Osteocyte (in vitro differentiated cells): ENCODE measurements at regions not wholly inside any gene's neighbourhood (a gene's known extent, or its start where the extent isn't known, plus 50 kb on each side); places are given as distances from the start of the nearest gene placed in this dataset.

ENCODE experiments used
- DNase-seq: peaks from one replicate; pipeline ENCODE4 v3.0.0; 2021; ENCODE audit warnings: mixed read lengths; ENCODE audit not compliant: unreplicated experiment; ENCODE audit errors: extremely low spot score
- H3K27ac Mint-ChIP-seq: one replicate; pipeline ENCODE4 v1.8.0; 2021; ENCODE audit warnings: mild to moderate bottlenecking, mixed read lengths; ENCODE audit not compliant: unreplicated experiment
- H3K27me3 Mint-ChIP-seq: one replicate; pipeline ENCODE4 v1.8.0; 2021; ENCODE audit warnings: mixed read lengths; ENCODE audit not compliant: unreplicated experiment
- H3K36me3 Mint-ChIP-seq: one replicate; pipeline ENCODE4 v1.8.0; 2021; ENCODE audit warnings: mixed read lengths; ENCODE audit not compliant: unreplicated experiment
- H3K4me1 Mint-ChIP-seq: one replicate; pipeline ENCODE4 v1.8.0; 2021; ENCODE audit warnings: mixed read lengths; ENCODE audit not compliant: unreplicated experiment
- H3K4me3 Mint-ChIP-seq: one replicate; pipeline ENCODE4 v1.8.0; 2021; ENCODE audit warnings: mild to moderate bottlenecking, moderate library complexity, mixed read lengths; ENCODE audit not compliant: unreplicated experiment
- H3K9me3 Mint-ChIP-seq: one replicate; pipeline ENCODE4 v1.8.0; 2021; ENCODE audit warnings: mixed read lengths; ENCODE audit not compliant: unreplicated experiment
- CTCF ChIP-seq: fragments of 200-600 bp; sonication (generic); IDR thresholded peaks from 2 replicates; pipeline ENCODE4 v1.5.0; 2021; ENCODE audit warnings: antibody characterized with exemption, mild to moderate bottlenecking, moderate library complexity

GRCh38 chr5:155434681-155435080, 421.1 kb downstream of the KIF4B start:
- H3K27ac Mint-ChIP-seq: no peak overlapping the region
- no peak for DNase-seq
- H3K4me3 Mint-ChIP-seq: no peak overlapping the region
- peaks cover 13% of the 10 kb centered on the region for H3K9me3 Mint-ChIP-seq
- no peak for TF ChIP-seq CTCF
- H3K4me1 Mint-ChIP-seq: no peaks in the 10 kb centered on the region
- no peaks in the 10 kb centered on the region for H3K27me3 Mint-ChIP-seq
- no peaks in the 10 kb centered on the region for H3K36me3 Mint-ChIP-seq

- Mint-ChIP-seq H3K27me3 (no peaks in the 10 kb centered on the region), H3K36me3 (no peaks in the 10 kb centered on the region), H3K4me3 (no peak overlapping the region), H3K27ac (no peak overlapping the region), H3K4me1 (no peaks in the 10 kb centered on the region), H3K9me3 (peaks cover 10% of the 10 kb centered on the region)
- no peak for DNase-seq
- no peak for TF ChIP-seq CTCF
Measured at GRCh38 chr5:155441849-155442248, 428.3 kb downstream of the KIF4B start.

- peaks cover 29% of the 10 kb centered on the region for H3K9me3 Mint-ChIP-seq
- DNase-seq: no peak
- no peak overlapping the region for H3K4me3 Mint-ChIP-seq
- H3K27ac Mint-ChIP-seq: no peak overlapping the region
- no peaks in the 10 kb centered on the region for H3K36me3 Mint-ChIP-seq
- TF ChIP-seq CTCF: no peak
- no peaks in the 10 kb centered on the region for H3K4me1 Mint-ChIP-seq
- no peaks in the 10 kb centered on the region for H3K27me3 Mint-ChIP-seq
Measured at GRCh38 chr5:155451106-155451505, 437.6 kb downstream of the KIF4B start.

- Mint-ChIP-seq H3K27ac (no peak overlapping the region), H3K4me1 (no peaks in the 10 kb centered on the region), H3K9me3 (peaks cover 18% of the 10 kb centered on the region), H3K4me3 (no peak overlapping the region), H3K27me3 (no peaks in the 10 kb centered on the region), H3K36me3 (no peaks in the 10 kb centered on the region)
- TF ChIP-seq CTCF: no peak
- DNase-seq: no peak
Measured at GRCh38 chr5:155455791-155456514, 442.4 kb downstream of the KIF4B start.

- H3K27ac Mint-ChIP-seq: no peak overlapping the region
- no peaks in the 10 kb centered on the region for H3K36me3 Mint-ChIP-seq
- H3K27me3 Mint-ChIP-seq: no peaks in the 10 kb centered on the region
- no peak for TF ChIP-seq CTCF
- H3K4me3 Mint-ChIP-seq: no peak overlapping the region
- DNase-seq: no peak
- H3K4me1 Mint-ChIP-seq: no peaks in the 10 kb centered on the region
- H3K9me3 Mint-ChIP-seq: peaks cover 13% of the 10 kb centered on the region
Measured at GRCh38 chr5:155459889-155460500, 446.4 kb downstream of the KIF4B start.
